ENCODE measurements at regions not wholly inside any gene's neighbourhood (a gene's known extent, or its start where the extent isn't known, plus 50 kb on each side); places are given as distances from the start of the nearest gene placed in this dataset.

DNA sequence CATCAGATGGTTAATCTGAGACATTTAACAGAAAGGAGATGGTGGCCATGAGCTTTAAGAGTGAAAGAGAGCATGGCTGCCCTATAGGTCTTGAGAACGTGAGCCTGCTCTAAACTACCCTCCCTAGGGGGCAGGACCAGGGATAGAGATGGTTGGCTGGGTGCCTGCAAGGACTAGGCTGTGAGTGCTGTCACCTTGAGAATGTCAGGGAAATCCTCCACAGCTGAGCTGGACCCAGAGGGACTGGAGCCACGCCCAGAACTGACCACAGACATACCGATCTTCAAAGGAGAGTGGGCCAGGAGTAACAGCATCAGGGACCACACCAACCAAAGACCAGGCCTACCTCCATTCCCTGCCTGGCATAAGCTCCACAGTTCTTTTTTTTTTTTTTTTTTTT lies 53.6 kb upstream of the UBE2E1 start:
- TF ChIP-seq, protein P1, sequence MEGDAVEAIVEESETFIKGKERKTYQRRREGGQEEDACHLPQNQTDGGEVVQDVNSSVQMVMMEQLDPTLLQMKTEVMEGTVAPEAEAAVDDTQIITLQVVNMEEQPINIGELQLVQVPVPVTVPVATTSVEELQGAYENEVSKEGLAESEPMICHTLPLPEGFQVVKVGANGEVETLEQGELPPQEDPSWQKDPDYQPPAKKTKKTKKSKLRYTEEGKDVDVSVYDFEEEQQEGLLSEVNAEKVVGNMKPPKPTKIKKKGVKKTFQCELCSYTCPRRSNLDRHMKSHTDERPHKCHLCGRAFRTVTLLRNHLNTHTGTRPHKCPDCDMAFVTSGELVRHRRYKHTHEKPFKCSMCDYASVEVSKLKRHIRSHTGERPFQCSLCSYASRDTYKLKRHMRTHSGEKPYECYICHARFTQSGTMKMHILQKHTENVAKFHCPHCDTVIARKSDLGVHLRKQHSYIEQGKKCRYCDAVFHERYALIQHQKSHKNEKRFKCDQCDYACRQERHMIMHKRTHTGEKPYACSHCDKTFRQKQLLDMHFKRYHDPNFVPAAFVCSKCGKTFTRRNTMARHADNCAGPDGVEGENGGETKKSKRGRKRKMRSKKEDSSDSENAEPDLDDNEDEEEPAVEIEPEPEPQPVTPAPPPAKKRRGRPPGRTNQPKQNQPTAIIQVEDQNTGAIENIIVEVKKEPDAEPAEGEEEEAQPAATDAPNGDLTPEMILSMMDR (optimal IDR thresholded peaks at IDR 0.05 in 1 of 3, IDR thresholded peaks at IDR 0.05 in 1 of 3, conservative IDR thresholded peaks at IDR 0.05 in 1 of 3; ENCODE audit: extremely low read depth in 1 of 3, insufficient read depth in 2 of 3, low read length in 3 of 3), result no peak
- no peak for TF ChIP-seq EZH2 (IDR thresholded peaks at IDR 0.05; ENCODE audit: low read length)

Data from keratinocyte (primary cell).